ENCODE measurements at regions not wholly inside any gene's neighbourhood (a gene's known extent, or its start where the extent isn't known, plus 50 kb on each side); places are given as distances from the start of the nearest gene placed in this dataset.

GRCh38 chr12:87491089-87491488 lies 538.1 kb downstream of the C12orf50 start:
- Histone ChIP-seq H3K36me3 (ENCODE audit: control insufficient read depth in 4 of 4, insufficient read depth in 4 of 4, low read length in 3 of 4) (no peaks in the 10 kb centered on the region), H3K27me3 (replicated peaks in 2 of 5; ENCODE audit: control insufficient read depth in 4 of 5, insufficient read depth in 5 of 5, low read length in 4 of 5) (no peaks in the 10 kb centered on the region), H3K27ac (ENCODE audit: insufficient read depth in 1 of 2, low read depth in 1 of 2, low read length in 2 of 2, poor library complexity in 1 of 2, severe bottlenecking in 2 of 2) (no peak overlapping the region), H3K4me1 (ENCODE audit: control extremely low read depth in 1 of 4, control insufficient read depth in 4 of 4, insufficient read depth in 4 of 4, low read length in 3 of 4) (no peaks in the 10 kb centered on the region), H3K9me3 (ENCODE audit: control extremely low read depth in 1 of 5, control insufficient read depth in 4 of 5, insufficient read depth in 2 of 5, low read depth in 1 of 5, low read length in 4 of 5) (no peaks in the 10 kb centered on the region), H3K4me3 (ENCODE audit: control insufficient read depth in 1 of 7, extremely low read depth in 1 of 7, insufficient read depth in 4 of 7, low read depth in 2 of 7, low read length in 6 of 7) (no peak overlapping the region)
- CTCF ChIA-PET: no interaction called here
- POLR2A ChIA-PET: no interaction called here
- DNase-seq: no peak
- WGBS (ENCODE audit: insufficient coverage): no CpG with 5 or more reads among the region's 1 CpG

DNA sequence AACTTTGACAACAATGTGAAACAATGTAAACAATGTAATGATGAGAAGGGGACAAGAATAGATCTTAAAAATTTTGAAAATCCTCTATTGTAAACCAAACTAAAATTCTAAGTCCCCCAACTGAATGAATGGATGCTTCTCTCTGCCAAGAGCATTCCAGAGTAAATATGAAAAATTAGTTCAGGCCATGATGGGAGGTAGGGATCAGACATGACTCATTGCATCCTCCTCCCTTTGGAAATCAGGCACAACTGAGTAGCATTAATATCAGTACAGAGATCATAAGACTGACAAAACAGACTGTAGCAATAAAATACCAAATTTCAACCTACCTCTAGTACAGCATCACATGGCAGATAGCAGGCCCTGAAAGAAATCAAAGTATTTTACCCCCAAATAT lies 559.9 kb downstream of the C12orf50 start:
- H3K4me1 ChIP-seq (ENCODE audit: control extremely low read depth in 1 of 4, control insufficient read depth in 4 of 4, insufficient read depth in 4 of 4, low read length in 3 of 4): no peaks in the 10 kb centered on the region
- no peaks in the 10 kb centered on the region for H3K36me3 ChIP-seq (ENCODE audit: control insufficient read depth in 4 of 4, insufficient read depth in 4 of 4, low read length in 3 of 4)
- ChIA-PET CTCF (no interaction called here), POLR2A (no interaction called here)
- no peak overlapping the region for H3K27ac ChIP-seq (ENCODE audit: insufficient read depth in 1 of 2, low read depth in 1 of 2, low read length in 2 of 2, poor library complexity in 1 of 2, severe bottlenecking in 2 of 2)
- no peak overlapping the region for H3K4me3 ChIP-seq (ENCODE audit: control insufficient read depth in 1 of 7, extremely low read depth in 1 of 7, insufficient read depth in 4 of 7, low read depth in 2 of 7, low read length in 6 of 7)
- no peaks in the 10 kb centered on the region for H3K9me3 ChIP-seq (ENCODE audit: control extremely low read depth in 1 of 5, control insufficient read depth in 4 of 5, insufficient read depth in 2 of 5, low read depth in 1 of 5, low read length in 4 of 5)
- DNase-seq: no peak
- H3K27me3 ChIP-seq (replicated peaks in 2 of 5; ENCODE audit: control insufficient read depth in 4 of 5, insufficient read depth in 5 of 5, low read length in 4 of 5): no peaks in the 10 kb centered on the region

- ChIA-PET CTCF (interaction anchor here (0.9 kb wide), 1 partner anchor 15 kb away, joined by 4 read pairs; no protein-coding TSS in a partner anchor), POLR2A (interaction anchor here (0.6 kb wide), 1 partner anchor 153 kb away, joined by 3 read pairs; no protein-coding TSS in a partner anchor)
- Histone ChIP-seq H3K4me3 (ENCODE audit: control insufficient read depth in 1 of 7, extremely low read depth in 1 of 7, insufficient read depth in 4 of 7, low read depth in 2 of 7, low read length in 6 of 7) (no peak overlapping the region), H3K36me3 (ENCODE audit: control insufficient read depth in 4 of 4, insufficient read depth in 4 of 4, low read length in 3 of 4) (no peaks in the 10 kb centered on the region), H3K27me3 (replicated peaks in 2 of 5; ENCODE audit: control insufficient read depth in 4 of 5, insufficient read depth in 5 of 5, low read length in 4 of 5) (no peaks in the 10 kb centered on the region), H3K27ac (ENCODE audit: insufficient read depth in 1 of 2, low read depth in 1 of 2, low read length in 2 of 2, poor library complexity in 1 of 2, severe bottlenecking in 2 of 2) (no peak overlapping the region), H3K9me3 (ENCODE audit: control extremely low read depth in 1 of 5, control insufficient read depth in 4 of 5, insufficient read depth in 2 of 5, low read depth in 1 of 5, low read length in 4 of 5) (no peaks in the 10 kb centered on the region), H3K4me1 (ENCODE audit: control extremely low read depth in 1 of 4, control insufficient read depth in 4 of 4, insufficient read depth in 4 of 4, low read length in 3 of 4) (no peaks in the 10 kb centered on the region)
- DNase-seq: no peak
Measured at GRCh38 chr12:87467936-87468335, 561.3 kb downstream of the C12orf50 start.

DNA sequence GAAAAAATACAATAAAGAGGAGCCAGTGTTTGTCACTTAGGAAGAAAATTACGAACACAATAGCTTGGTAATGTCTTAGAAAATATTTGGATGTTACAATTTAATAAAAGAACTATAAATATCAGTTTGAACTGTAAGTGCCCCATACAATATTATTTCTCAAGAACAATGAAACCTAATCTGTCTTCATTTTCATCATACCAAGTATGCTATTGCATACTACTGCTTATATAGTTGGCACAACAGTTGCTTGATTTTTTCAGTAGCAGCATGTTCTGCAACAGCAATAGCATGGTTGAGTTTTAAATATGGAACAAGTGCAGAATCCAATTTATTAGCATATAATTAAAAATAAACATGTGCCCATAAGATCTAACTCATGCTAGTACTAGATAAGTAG lies 564.6 kb downstream of the C12orf50 start:
- no peaks in the 10 kb centered on the region for H3K36me3 ChIP-seq (ENCODE audit: control insufficient read depth in 4 of 4, insufficient read depth in 4 of 4, low read length in 3 of 4)
- ChIA-PET POLR2A (no interaction called here), CTCF (no interaction called here)
- H3K4me3 ChIP-seq (ENCODE audit: control insufficient read depth in 1 of 7, extremely low read depth in 1 of 7, insufficient read depth in 4 of 7, low read depth in 2 of 7, low read length in 6 of 7): no peak overlapping the region
- H3K4me1 ChIP-seq (ENCODE audit: control extremely low read depth in 1 of 4, control insufficient read depth in 4 of 4, insufficient read depth in 4 of 4, low read length in 3 of 4): no peaks in the 10 kb centered on the region
- no peak overlapping the region for H3K27ac ChIP-seq (ENCODE audit: insufficient read depth in 1 of 2, low read depth in 1 of 2, low read length in 2 of 2, poor library complexity in 1 of 2, severe bottlenecking in 2 of 2)
- no peaks in the 10 kb centered on the region for H3K9me3 ChIP-seq (ENCODE audit: control extremely low read depth in 1 of 5, control insufficient read depth in 4 of 5, insufficient read depth in 2 of 5, low read depth in 1 of 5, low read length in 4 of 5)
- H3K27me3 ChIP-seq (replicated peaks in 2 of 5; ENCODE audit: control insufficient read depth in 4 of 5, insufficient read depth in 5 of 5, low read length in 4 of 5): no peaks in the 10 kb centered on the region
- WGBS (ENCODE audit: insufficient coverage): no CpG with 5 or more reads among the region's 1 CpG
- no peak for DNase-seq

DNA sequence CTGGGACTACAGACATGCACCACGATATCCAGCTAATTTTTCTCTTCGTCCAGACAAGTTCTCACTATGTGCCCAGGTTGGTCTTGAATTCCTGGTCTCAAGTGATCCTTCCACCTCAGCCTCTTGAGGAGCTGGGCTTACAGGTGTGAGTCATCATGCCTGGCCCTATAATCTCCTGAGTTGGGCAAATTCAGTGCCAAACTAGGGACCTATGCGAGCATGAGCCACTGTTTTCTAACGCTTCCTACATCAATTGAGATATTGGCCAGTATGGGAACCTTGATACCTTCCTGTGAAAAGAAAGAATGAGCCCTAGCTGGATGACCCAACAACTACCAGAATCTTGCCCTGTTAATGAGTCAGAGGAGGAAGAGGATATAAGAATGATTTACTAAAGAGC lies 585.2 kb downstream of the C12orf50 start:
- POLR2A ChIA-PET: no interaction called here
- Histone ChIP-seq H3K27me3 (replicated peaks in 2 of 5; ENCODE audit: control insufficient read depth in 4 of 5, insufficient read depth in 5 of 5, low read length in 4 of 5) (no peaks in the 10 kb centered on the region), H3K4me1 (ENCODE audit: control extremely low read depth in 1 of 4, control insufficient read depth in 4 of 4, insufficient read depth in 4 of 4, low read length in 3 of 4) (no peaks in the 10 kb centered on the region), H3K9me3 (ENCODE audit: control extremely low read depth in 1 of 5, control insufficient read depth in 4 of 5, insufficient read depth in 2 of 5, low read depth in 1 of 5, low read length in 4 of 5) (peaks cover 0 to 1% (median 0%) of the 10 kb centered on the region in 5 experiments), H3K4me3 (ENCODE audit: control insufficient read depth in 1 of 7, extremely low read depth in 1 of 7, insufficient read depth in 4 of 7, low read depth in 2 of 7, low read length in 6 of 7) (no peak overlapping the region), H3K36me3 (ENCODE audit: control insufficient read depth in 4 of 4, insufficient read depth in 4 of 4, low read length in 3 of 4) (no peaks in the 10 kb centered on the region), H3K27ac (ENCODE audit: insufficient read depth in 1 of 2, low read depth in 1 of 2, low read length in 2 of 2, poor library complexity in 1 of 2, severe bottlenecking in 2 of 2) (no peak overlapping the region)
- WGBS (ENCODE audit: insufficient coverage): 100% methylated on average over 4 of the region's 4 CpGs
- CTCF ChIA-PET: no interaction called here
- DNase-seq: no peak

GRCh38 chr12:87441511-87441910 lies 587.7 kb downstream of the C12orf50 start:
- Histone ChIP-seq H3K4me3 (ENCODE audit: control insufficient read depth in 1 of 7, extremely low read depth in 1 of 7, insufficient read depth in 4 of 7, low read depth in 2 of 7, low read length in 6 of 7) (no peak overlapping the region), H3K9me3 (ENCODE audit: control extremely low read depth in 1 of 5, control insufficient read depth in 4 of 5, insufficient read depth in 2 of 5, low read depth in 1 of 5, low read length in 4 of 5) (no peaks in the 10 kb centered on the region), H3K36me3 (ENCODE audit: control insufficient read depth in 4 of 4, insufficient read depth in 4 of 4, low read length in 3 of 4) (no peaks in the 10 kb centered on the region), H3K27ac (ENCODE audit: insufficient read depth in 1 of 2, low read depth in 1 of 2, low read length in 2 of 2, poor library complexity in 1 of 2, severe bottlenecking in 2 of 2) (no peak overlapping the region), H3K4me1 (ENCODE audit: control extremely low read depth in 1 of 4, control insufficient read depth in 4 of 4, insufficient read depth in 4 of 4, low read length in 3 of 4) (no peaks in the 10 kb centered on the region), H3K27me3 (replicated peaks in 2 of 5; ENCODE audit: control insufficient read depth in 4 of 5, insufficient read depth in 5 of 5, low read length in 4 of 5) (no peaks in the 10 kb centered on the region)
- ChIA-PET POLR2A (no interaction called here), CTCF (no interaction called here)
- no peak for DNase-seq
- 83% methylated on average over 3 of the region's 3 CpGs for WGBS (ENCODE audit: insufficient coverage)

DNA sequence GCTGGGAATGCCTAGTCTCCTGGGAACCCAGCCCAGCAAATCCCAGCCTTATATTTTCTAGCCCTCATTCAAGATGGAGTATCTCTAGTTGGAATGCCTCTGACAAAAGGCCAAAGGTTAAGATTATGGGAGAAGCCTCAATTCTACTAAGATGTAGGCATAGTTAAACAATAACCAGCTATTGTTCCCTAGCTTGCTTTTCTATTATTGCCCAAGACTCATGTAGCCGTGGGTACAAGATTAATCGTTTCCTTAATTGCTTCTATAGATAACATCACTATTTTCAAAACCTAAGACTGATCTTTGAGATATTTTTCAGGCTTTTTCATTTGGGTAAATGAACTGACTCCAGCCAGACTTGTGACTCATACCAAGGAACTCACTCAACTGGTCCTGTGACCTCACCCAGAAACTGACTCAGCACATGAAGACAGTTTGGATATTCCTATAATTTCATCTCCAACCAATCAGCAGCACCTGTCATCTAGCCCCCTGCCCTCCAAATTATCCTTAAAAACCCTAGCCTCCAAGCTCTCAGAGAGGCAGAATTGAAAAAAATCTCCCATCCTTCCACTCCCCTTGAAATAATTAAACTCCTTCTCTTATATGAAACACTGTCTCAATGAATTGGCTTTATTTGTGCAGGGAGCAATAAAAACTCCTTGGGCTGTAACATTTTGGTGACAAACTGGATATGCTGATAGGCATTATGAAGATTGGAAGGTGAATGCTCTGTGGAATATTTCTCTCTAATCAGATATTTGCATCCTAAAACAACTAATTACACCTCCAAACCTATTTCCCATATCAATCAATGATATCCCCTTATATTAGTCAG lies 589.0 kb downstream of the C12orf50 start:
- CTCF ChIA-PET: no interaction called here
- Histone ChIP-seq H3K4me3 (ENCODE audit: control insufficient read depth in 1 of 7, extremely low read depth in 1 of 7, insufficient read depth in 4 of 7, low read depth in 2 of 7, low read length in 6 of 7) (no peak overlapping the region), H3K36me3 (ENCODE audit: control insufficient read depth in 4 of 4, insufficient read depth in 4 of 4, low read length in 3 of 4) (no peaks in the 10 kb centered on the region), H3K9me3 (ENCODE audit: control extremely low read depth in 1 of 5, control insufficient read depth in 4 of 5, insufficient read depth in 2 of 5, low read depth in 1 of 5, low read length in 4 of 5) (no peaks in the 10 kb centered on the region), H3K4me1 (ENCODE audit: control extremely low read depth in 1 of 4, control insufficient read depth in 4 of 4, insufficient read depth in 4 of 4, low read length in 3 of 4) (no peaks in the 10 kb centered on the region), H3K27ac (ENCODE audit: insufficient read depth in 1 of 2, low read depth in 1 of 2, low read length in 2 of 2, poor library complexity in 1 of 2, severe bottlenecking in 2 of 2) (no peak overlapping the region), H3K27me3 (replicated peaks in 2 of 5; ENCODE audit: control insufficient read depth in 4 of 5, insufficient read depth in 5 of 5, low read length in 4 of 5) (no peaks in the 10 kb centered on the region)
- DNase-seq: no peak
- no CpG with 5 or more reads among the region's 2 CpGs for WGBS (ENCODE audit: insufficient coverage)
- POLR2A ChIA-PET: no interaction called here

Measured in common myeloid progenitor, CD34-positive (primary cell).